Mesenchymal stem cell (in vitro differentiated cells and primary cell): ENCODE measurements at regions not wholly inside any gene's neighbourhood (a gene's known extent, or its start where the extent isn't known, plus 50 kb on each side); places are given as distances from the start of the nearest gene placed in this dataset.

Experiments
- DNase-seq: peaks from one replicate; pipeline ENCODE4 v3.0.0-alpha.2; 2013
- H2AFZ ChIP-seq: one replicate; pipeline ENCODE4 v1.6.1; 2013; ENCODE audit warnings: low read depth, mild to moderate bottlenecking, control low read depth, inconsistent platforms, low read length, moderate library complexity
- H2AK5ac ChIP-seq: 2 replicates; pipeline ENCODE4 v1.6.1; 2013; ENCODE audit warnings: low read length, moderate library complexity, mild to moderate bottlenecking, inconsistent platforms; ENCODE audit not compliant: severe bottlenecking
- H2BK120ac ChIP-seq: one replicate; pipeline ENCODE4 v1.6.1; 2013; ENCODE audit warnings: low read depth, mild to moderate bottlenecking, inconsistent platforms, low read length, moderate library complexity
- H2BK12ac ChIP-seq, 2 experiments: one replicate each; pipeline ENCODE4 v1.6.1; 2013; ENCODE audit warnings: inconsistent platforms in 2 of 2, low read length in 2 of 2, mild to moderate bottlenecking in 2 of 2, moderate library complexity in 2 of 2, control low read depth in 1 of 2
- H2BK15ac ChIP-seq: one replicate; pipeline ENCODE4 v1.6.1; 2013; ENCODE audit warnings: mild to moderate bottlenecking, low read depth, inconsistent platforms; ENCODE audit not compliant: poor library complexity, severe bottlenecking
- H2BK5ac ChIP-seq: 2 replicates; pipeline ENCODE4 v1.6.1; 2013; ENCODE audit warnings: low read depth, mild to moderate bottlenecking, low read length, control low read depth, inconsistent platforms; ENCODE audit not compliant: poor library complexity, severe bottlenecking
- H3K14ac ChIP-seq, 2 experiments: one replicate each; pipeline ENCODE4 v1.6.1; 2013; ENCODE audit warnings: inconsistent platforms in 2 of 2, low read length in 2 of 2, control low read depth in 1 of 2, mild to moderate bottlenecking in 1 of 2, moderate library complexity in 1 of 2
- H3K18ac ChIP-seq, 2 experiments: one replicate each; pipeline ENCODE4 v1.6.1; 2013; ENCODE audit warnings: inconsistent platforms in 2 of 2, low read length in 2 of 2, control low read depth in 1 of 2, low read depth in 1 of 2, mild to moderate bottlenecking in 1 of 2
- H3K23ac ChIP-seq, 2 experiments: one replicate each; pipeline ENCODE4 v1.6.1; 2013; ENCODE audit warnings: inconsistent platforms in 2 of 2, low read length in 2 of 2, mild to moderate bottlenecking in 2 of 2, moderate library complexity in 2 of 2, control low read depth in 1 of 2
- H3K27ac ChIP-seq: 2 replicates; pipeline ENCODE4 v1.5.1; 2013; ENCODE audit warnings: mild to moderate bottlenecking, moderate library complexity, low read length, control low read depth, inconsistent platforms; ENCODE audit not compliant: poor library complexity, severe bottlenecking
- H3K27me3 ChIP-seq, 2 experiments: 2 replicates each; pipeline versions ENCODE4 v1.6.1 to v1.7.0; 2013; ENCODE audit warnings: low read length in 2 of 2, mild to moderate bottlenecking in 2 of 2, moderate library complexity in 2 of 2, control low read depth in 1 of 2, inconsistent platforms in 1 of 2; ENCODE audit not compliant: control insufficient read depth in 1 of 2, insufficient read depth in 1 of 2
- H3K36me3 ChIP-seq, 2 experiments: 2 replicates each; pipeline versions ENCODE4 v1.6.1 to v1.7.0; 2013; ENCODE audit warnings: low read length in 2 of 2, control low read depth in 1 of 2, inconsistent platforms in 1 of 2, low read depth in 1 of 2, mild to moderate bottlenecking in 1 of 2; ENCODE audit not compliant: insufficient read depth in 2 of 2, control insufficient read depth in 1 of 2
- H3K4ac ChIP-seq, 2 experiments: one replicate each; pipeline ENCODE4 v1.6.1; 2013; ENCODE audit warnings: inconsistent platforms in 2 of 2, low read length in 2 of 2, mild to moderate bottlenecking in 2 of 2, moderate library complexity in 2 of 2, control low read depth in 1 of 2, low read depth in 1 of 2
- H3K4me1 ChIP-seq: 2 replicates; pipeline ENCODE4 v1.6.1; 2013; ENCODE audit warnings: low read depth, low read length, control low read depth; ENCODE audit not compliant: control insufficient read depth, insufficient read depth
- H3K4me2 ChIP-seq: 2 replicates; pipeline ENCODE4 v1.6.1; 2013; ENCODE audit warnings: low read length, mild to moderate bottlenecking, inconsistent platforms; ENCODE audit not compliant: poor library complexity, severe bottlenecking
- H3K4me3 ChIP-seq, 2 experiments: 2 replicates each; pipeline versions ENCODE4 v1.5.1 to v1.7.0; 2013; ENCODE audit warnings: low read length in 2 of 2, mild to moderate bottlenecking in 2 of 2, control low read depth in 1 of 2, low read depth in 1 of 2; ENCODE audit not compliant: insufficient read depth in 1 of 2
- H3K79me1 ChIP-seq: replicated peaks from 2 replicates; pipeline ENCODE4 v1.6.1; 2013; ENCODE audit warnings: mild to moderate bottlenecking, control low read depth, low read length, inconsistent platforms; ENCODE audit not compliant: poor library complexity, severe bottlenecking
- H3K9ac ChIP-seq: 2 replicates; pipeline ENCODE4 v1.7.0; 2013; ENCODE audit warnings: mild to moderate bottlenecking, low read length, moderate library complexity
- H3K9me3 ChIP-seq: 2 replicates; pipeline ENCODE4 v1.7.0; 2013; ENCODE audit warnings: mild to moderate bottlenecking, low read length; ENCODE audit not compliant: control insufficient read depth
- H4K8ac ChIP-seq: one replicate; pipeline ENCODE4 v1.6.1; 2013; ENCODE audit warnings: inconsistent platforms, mild to moderate bottlenecking, low read length, moderate library complexity
- H4K91ac ChIP-seq: one replicate; pipeline ENCODE4 v1.6.1; 2013; ENCODE audit warnings: mild to moderate bottlenecking, low read length, inconsistent platforms
- WGBS: methylation state at CpG from one replicate; pipeline ENCODE4 v1.1.7; 2013; ENCODE audit warnings: mixed read lengths; 5-methylcytosine and 5-hydroxymethylcytosine counted together

- Histone ChIP-seq H4K91ac (no peak overlapping the region), H3K9ac (no peak overlapping the region), H3K4me2 (no peak overlapping the region), H3K9me3 (no peaks in the 10 kb centered on the region), H3K79me1 (no peaks in the 10 kb centered on the region), H2AK5ac (no peak overlapping the region), H2BK15ac (no peak overlapping the region), H3K27ac (no peak overlapping the region), H3K27me3 (no peaks in the 10 kb centered on the region), H2BK12ac (no peak overlapping the region), H3K4ac (no peak overlapping the region), H3K36me3 (no peaks in the 10 kb centered on the region), H4K8ac (no peak overlapping the region), H3K4me3 (no peak overlapping the region), H2BK120ac (no peak overlapping the region), H3K18ac (no peak overlapping the region), H3K4me1 (peaks cover 6% of the 10 kb centered on the region), H2AFZ (no peak overlapping the region), H3K23ac (no peak overlapping the region), H2BK5ac (no peak overlapping the region), H3K14ac (no peak overlapping the region)
- no CpG with 5 or more reads among the region's 1 CpG for WGBS
- peak; percentile 10 for DNase-seq
Measured at GRCh38 chr15:96038131-96038530, 292.4 kb upstream of the NR2F2 start.

- H2BK120ac ChIP-seq, result no peak overlapping the region
- H2AFZ ChIP-seq, result no peak overlapping the region
- no peak overlapping the region for H4K91ac ChIP-seq
- no peak overlapping the region for H3K27ac ChIP-seq
- no peak overlapping the region for H3K23ac ChIP-seq
- 71% methylated on average over 3 of the region's 5 CpGs for WGBS
- H3K4me1 ChIP-seq, result peaks cover 6% of the 10 kb centered on the region
- no peaks in the 10 kb centered on the region for H3K79me1 ChIP-seq
- H3K9ac ChIP-seq, result no peak overlapping the region
- H3K4ac ChIP-seq, result no peak overlapping the region
- H3K27me3 ChIP-seq, result no peaks in the 10 kb centered on the region
- no peak overlapping the region for H2BK15ac ChIP-seq
- peak overlapping the region; percentile 51 for H2AK5ac ChIP-seq
- H3K4me2 ChIP-seq, result no peak overlapping the region
- DNase-seq, result peak; percentile 37
- no peak overlapping the region for H2BK12ac ChIP-seq
- no peaks in the 10 kb centered on the region for H3K9me3 ChIP-seq
- peak overlapping the region; percentile 37 for H2BK5ac ChIP-seq
- no peak overlapping the region for H3K18ac ChIP-seq
- no peak overlapping the region for H4K8ac ChIP-seq
- H3K14ac ChIP-seq, result no peak overlapping the region
- H3K36me3 ChIP-seq, result no peaks in the 10 kb centered on the region
- H3K4me3 ChIP-seq, result no peak overlapping the region
Measured at GRCh38 chr15:96038650-96039049, 291.9 kb upstream of the NR2F2 start.

GRCh38 chr15:96041982-96042733, 288.3 kb upstream of the NR2F2 start:
- Histone ChIP-seq H3K4me2 (no peak overlapping the region), H3K27ac (no peak overlapping the region), H3K4me1 (peaks cover 6% of the 10 kb centered on the region), H3K79me1 (no peaks in the 10 kb centered on the region), H3K27me3 (no peaks in the 10 kb centered on the region), H3K4ac (no peak overlapping the region), H4K8ac (no peak overlapping the region), H3K18ac (no peak overlapping the region), H2BK5ac (no peak overlapping the region), H2BK120ac (no peak overlapping the region), H2AK5ac (no peak overlapping the region), H3K23ac (no peak overlapping the region), H3K4me3 (no peak overlapping the region), H3K36me3 (no peaks in the 10 kb centered on the region), H2AFZ (no peak overlapping the region), H2BK12ac (no peak overlapping the region), H3K14ac (no peak overlapping the region), H2BK15ac (no peak overlapping the region), H3K9ac (no peak overlapping the region), H4K91ac (no peak overlapping the region), H3K9me3 (no peaks in the 10 kb centered on the region)
- 94% methylated on average over 3 of the region's 3 CpGs for WGBS
- DNase-seq, result no peak

GRCh38 chr15:96042734-96043224, 287.7 kb upstream of the NR2F2 start:
- H3K36me3 ChIP-seq, result no peaks in the 10 kb centered on the region
- no peak overlapping the region for H2BK12ac ChIP-seq
- H3K27ac ChIP-seq, result no peak overlapping the region
- no peak overlapping the region for H3K4ac ChIP-seq
- no peak overlapping the region for H3K23ac ChIP-seq
- H3K9ac ChIP-seq, result no peak overlapping the region
- no peak overlapping the region for H2BK5ac ChIP-seq
- peaks cover 6% of the 10 kb centered on the region for H3K4me1 ChIP-seq
- H2BK15ac ChIP-seq, result no peak overlapping the region
- no peaks in the 10 kb centered on the region for H3K79me1 ChIP-seq
- H4K91ac ChIP-seq, result no peak overlapping the region
- no peak overlapping the region for H3K18ac ChIP-seq
- H2BK120ac ChIP-seq, result no peak overlapping the region
- no peak overlapping the region for H3K14ac ChIP-seq
- 73% methylated on average over 5 of the region's 8 CpGs for WGBS
- no peak overlapping the region for H2AK5ac ChIP-seq
- H3K4me3 ChIP-seq, result no peak overlapping the region
- H4K8ac ChIP-seq, result no peak overlapping the region
- no peak overlapping the region for H3K4me2 ChIP-seq
- no peaks in the 10 kb centered on the region for H3K27me3 ChIP-seq
- H2AFZ ChIP-seq, result no peak overlapping the region
- no peak for DNase-seq
- no peaks in the 10 kb centered on the region for H3K9me3 ChIP-seq
